ENCODE measurements at regions not wholly inside any gene's neighbourhood (a gene's known extent, or its start where the extent isn't known, plus 50 kb on each side); places are given as distances from the start of the nearest gene placed in this dataset.

- Histone ChIP-seq H3F3A (ENCODE audit: insufficient read depth, low read length, poor library complexity, severe bottlenecking) (no peaks in the 10 kb centered on the region), H3K9ac (ENCODE audit: low read length) (no peak overlapping the region), H3K9me3 (ENCODE audit: low read length) (no peaks in the 10 kb centered on the region), H3K36me3 (ENCODE audit: insufficient read depth, low read length) (no peaks in the 10 kb centered on the region), H4K20me1 (ENCODE audit: insufficient read depth) (no peaks in the 10 kb centered on the region), H3K4me2 (ENCODE audit: low read length) (no peak overlapping the region), H3K9me2 (ENCODE audit: insufficient read depth, low read length) (no peaks in the 10 kb centered on the region), H2AFZ (ENCODE audit: low read depth, low read length) (no peak overlapping the region), H3K27me3 (ENCODE audit: insufficient read depth, low read depth, low read length) (no peaks in the 10 kb centered on the region), H3K4me3 (ENCODE audit: low read length) (no peak overlapping the region), H3K79me2 (replicated peaks; ENCODE audit: insufficient read depth, low read length) (no peaks in the 10 kb centered on the region), H3K27ac (ENCODE audit: low read length) (no peak overlapping the region)
- TF ChIP-seq MXI1 (conservative IDR thresholded peaks at IDR 0.05; ENCODE audit: poor library complexity, severe bottlenecking): no peak
- TF ChIP-seq REST (IDR thresholded peaks at IDR 0.05; ENCODE audit: borderline replicate concordance): no peak
- TF ChIP-seq EP300 (conservative IDR thresholded peaks at IDR 0.05; ENCODE audit: poor library complexity, severe bottlenecking): no peak
- TF ChIP-seq EZH2 (IDR thresholded peaks at IDR 0.05; ENCODE audit: borderline replicate concordance, insufficient read depth, low read length, poor library complexity, severe bottlenecking): no peak
- no peak for TF ChIP-seq POLR2AphosphoS5 (IDR thresholded peaks at IDR 0.05)
- no peak for TF ChIP-seq TAF1 (IDR thresholded peaks at IDR 0.05; ENCODE audit: low read depth)
- no peak for TF ChIP-seq RAD21 (conservative IDR thresholded peaks at IDR 0.05)
- TF ChIP-seq CTCF (IDR thresholded peaks at IDR 0.05; ENCODE audit: poor library complexity, severe bottlenecking): no peak
- TF ChIP-seq SMC3 (conservative IDR thresholded peaks at IDR 0.05; ENCODE audit: poor library complexity): no peak
Observed at GRCh38 chr4:137823007-137823406, 290.7 kb upstream of the PCDH18 start.

- no peaks in the 10 kb centered on the region for H3K9me3 ChIP-seq (ENCODE audit: low read length)
- H3K36me3 ChIP-seq (ENCODE audit: insufficient read depth, low read length): no peaks in the 10 kb centered on the region
- H3K9me2 ChIP-seq (ENCODE audit: insufficient read depth, low read length): no peaks in the 10 kb centered on the region
- H3K4me2 ChIP-seq (ENCODE audit: low read length): no peak overlapping the region
- H3K79me2 ChIP-seq (replicated peaks; ENCODE audit: insufficient read depth, low read length): no peaks in the 10 kb centered on the region
- no peaks in the 10 kb centered on the region for H4K20me1 ChIP-seq (ENCODE audit: insufficient read depth)
- no peak for TF ChIP-seq REST (IDR thresholded peaks at IDR 0.05; ENCODE audit: borderline replicate concordance)
- no peak for TF ChIP-seq POLR2AphosphoS5 (IDR thresholded peaks at IDR 0.05)
- TF ChIP-seq EP300 (conservative IDR thresholded peaks at IDR 0.05; ENCODE audit: poor library complexity, severe bottlenecking): no peak
- TF ChIP-seq SMC3 (conservative IDR thresholded peaks at IDR 0.05; ENCODE audit: poor library complexity): peak; percentile 52
- no peak for TF ChIP-seq TAF1 (IDR thresholded peaks at IDR 0.05; ENCODE audit: low read depth)
- TF ChIP-seq RAD21 (conservative IDR thresholded peaks at IDR 0.05): peak; percentile 44
- no peak overlapping the region for H3K27ac ChIP-seq (ENCODE audit: low read length)
- no peak overlapping the region for H3K9ac ChIP-seq (ENCODE audit: low read length)
- H3K4me3 ChIP-seq (ENCODE audit: low read length): no peak overlapping the region
- H3K27me3 ChIP-seq (ENCODE audit: insufficient read depth, low read depth, low read length): no peaks in the 10 kb centered on the region
- H2AFZ ChIP-seq (ENCODE audit: low read depth, low read length): no peak overlapping the region
- H3F3A ChIP-seq (ENCODE audit: insufficient read depth, low read length, poor library complexity, severe bottlenecking): no peaks in the 10 kb centered on the region
Observed at GRCh38 chr4:137819964-137820383, 287.7 kb upstream of the PCDH18 start.
